CD4-positive, alpha-beta T cell (primary cell): ENCODE measurements at regions not wholly inside any gene's neighbourhood (a gene's known extent, or its start where the extent isn't known, plus 50 kb on each side); places are given as distances from the start of the nearest gene placed in this dataset.

Experiments used
- ATAC-seq: fragments of 200-7000 bp; cut with Tn5 transposase; one replicate; pipeline ENCODE4 v1.10.0; 2022; ENCODE audit warnings: mild to moderate bottlenecking; ENCODE audit not compliant: poor library complexity
- CTCF ChIA-PET: fragments of 350-600 bp; sonication (Branson Sonifier 250); formaldehyde crosslinking; loops from one replicate; lab custom pipeline; 2021; ENCODE audit warnings: antibody characterized with exemption, inconsistent platforms; lab: Charles Lee
- POLR2A ChIA-PET: fragments of 350-600 bp; sonication (Branson Sonifier 250); formaldehyde crosslinking; loops from one replicate; lab custom pipeline; 2021; ENCODE audit warnings: antibody characterized with exemption, inconsistent platforms; lab: Charles Lee
- DNase-seq, 14 experiments: peaks; one replicate each; pipeline ENCODE4 v3.0.0-alpha.2; 2013 to 2020; ENCODE audit warnings: mixed read lengths in 2 of 14
- H3K27ac ChIP-seq, 2 donors: one replicate each; pipeline versions ENCODE4 v1.5.1 to v1.7.0; 2013; ENCODE audit warnings: low read length in 2 of 2, low read depth in 1 of 2, mild to moderate bottlenecking in 1 of 2
- H3K27me3 ChIP-seq, 2 experiments: 1 replicate in 1 of 2; 2 replicates in 1 of 2; pipeline versions ENCODE4 v1.6.1 to v1.7.0; 2013; ENCODE audit warnings: low read length in 2 of 2, control low read depth in 1 of 2, mild to moderate bottlenecking in 1 of 2, moderate library complexity in 1 of 2; ENCODE audit not compliant: insufficient read depth in 2 of 2, control insufficient read depth in 1 of 2
- H3K36me3 ChIP-seq: one replicate; pipeline ENCODE4 v1.6.1; 2013; ENCODE audit warnings: low read length, control low read depth; ENCODE audit not compliant: insufficient read depth
- H3K4me1 ChIP-seq: one replicate; pipeline ENCODE4 v1.6.1; 2013; ENCODE audit warnings: low read length, control low read depth; ENCODE audit not compliant: insufficient read depth
- H3K4me3 ChIP-seq: one replicate; pipeline ENCODE4 v1.5.1; 2013; ENCODE audit warnings: mild to moderate bottlenecking, low read length, moderate library complexity
- H3K9me3 ChIP-seq, 2 experiments: 1 replicate in 1 of 2; 2 replicates in 1 of 2; pipeline versions ENCODE4 v1.6.1 to v1.7.0; 2013; ENCODE audit warnings: low read length in 2 of 2, mild to moderate bottlenecking in 2 of 2, control low read depth in 1 of 2, moderate library complexity in 1 of 2; ENCODE audit not compliant: control insufficient read depth in 1 of 2, insufficient read depth in 1 of 2
- H3K27ac Mint-ChIP-seq: one replicate; pipeline ENCODE4 v1.8.0; 2020; ENCODE audit warnings: mixed read lengths
- H3K27me3 Mint-ChIP-seq: one replicate; pipeline ENCODE4 v1.8.0; 2021; ENCODE audit warnings: mixed read lengths
- H3K36me3 Mint-ChIP-seq: one replicate; pipeline ENCODE4 v1.8.0; 2021; ENCODE audit warnings: low read depth, mixed read lengths
- H3K4me1 Mint-ChIP-seq: one replicate; pipeline ENCODE4 v1.8.0; 2021; ENCODE audit warnings: low read depth, mixed read lengths
- H3K4me3 Mint-ChIP-seq: one replicate; pipeline ENCODE4 v1.8.0; 2020; ENCODE audit warnings: mild to moderate bottlenecking, mixed read lengths
- H3K9me3 Mint-ChIP-seq: one replicate; pipeline ENCODE4 v1.8.0; 2020; ENCODE audit warnings: mixed read lengths
- CTCF ChIP-seq: fragments of 200-600 bp; IDR thresholded peaks from one replicate; pipeline ENCODE4 v1.8.0; 2022; ENCODE audit warnings: antibody characterized with exemption, mild to moderate bottlenecking
- intact Hi-C, 2 experiments: fragments of 100-400 bp; cut with DNase I in 1 of 2; cut with micrococcal nuclease in 1 of 2; formaldehyde crosslinking; loops; one replicate each; pipeline versions ENCODE4 v1.15.1 to v1.9.0; 2023 to 2025; cut with DNase I, micrococcal nuclease

DNA sequence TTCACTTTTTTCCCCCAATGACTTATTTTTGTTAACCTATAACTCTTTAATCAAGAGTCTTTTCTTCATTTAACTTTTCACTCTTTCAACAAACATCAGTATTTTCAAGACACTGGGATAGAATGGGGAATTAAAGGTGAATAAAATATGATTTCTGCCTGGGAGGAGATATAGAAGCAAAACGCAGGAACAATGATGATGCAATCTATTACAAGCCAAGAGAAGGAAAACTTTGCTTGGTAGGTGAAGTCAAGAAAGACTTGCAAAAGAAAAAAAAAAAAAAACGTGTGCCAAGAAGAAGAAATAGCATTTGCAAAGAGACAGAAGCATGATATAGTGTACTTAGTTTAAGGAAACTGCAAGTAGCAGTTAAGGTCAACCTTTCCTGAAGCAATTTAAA is 207.3 kb upstream of the KCNH7 start:
- Mint-ChIP-seq H3K4me1 (no peaks in the 10 kb centered on the region), H3K36me3 (no peaks in the 10 kb centered on the region), H3K4me3 (no peak overlapping the region), H3K9me3 (peaks cover 8% of the 10 kb centered on the region), H3K27me3 (no peaks in the 10 kb centered on the region), H3K27ac (no peak overlapping the region)
- Histone ChIP-seq H3K27me3 (no peaks in the 10 kb centered on the region), H3K4me1 (no peaks in the 10 kb centered on the region), H3K4me3 (no peak overlapping the region), H3K36me3 (no peaks in the 10 kb centered on the region), H3K27ac (no peak overlapping the region), H3K9me3 (no peaks in the 10 kb centered on the region)
- ATAC-seq (no peak), DNase-seq (no peak)
- ChIA-PET CTCF (no interaction called here), POLR2A (no interaction called here)
- intact Hi-C loops: no loop called here
- TF ChIP-seq CTCF: no peak

DNA sequence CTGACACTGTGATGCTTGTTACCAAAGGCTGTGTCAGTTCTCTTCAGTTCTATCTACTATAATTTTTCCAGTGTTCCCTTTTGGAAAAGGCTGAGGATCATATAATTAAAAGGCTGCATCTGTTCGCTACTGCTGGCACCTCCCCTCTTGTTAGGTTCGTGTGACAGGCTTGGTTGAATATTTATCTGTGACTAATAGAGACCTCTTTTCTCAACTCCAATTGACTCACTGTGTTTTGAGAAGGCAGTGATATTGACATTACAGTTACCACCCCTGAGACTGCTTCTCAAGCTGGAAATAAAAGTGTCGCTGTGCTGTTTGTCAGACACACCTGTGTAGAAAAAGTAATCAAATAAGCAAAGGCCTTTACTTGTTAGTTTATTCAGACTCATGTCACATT is 205.5 kb upstream of the KCNH7 start:
- Histone ChIP-seq H3K4me3 (no peak overlapping the region), H3K9me3 (no peaks in the 10 kb centered on the region), H3K27me3 (no peaks in the 10 kb centered on the region), H3K27ac (no peak overlapping the region), H3K36me3 (no peaks in the 10 kb centered on the region), H3K4me1 (no peaks in the 10 kb centered on the region)
- H3K27ac Mint-ChIP-seq: no peak overlapping the region
- H3K27me3 Mint-ChIP-seq: no peaks in the 10 kb centered on the region
- no peak overlapping the region for H3K4me3 Mint-ChIP-seq
- peaks cover 5% of the 10 kb centered on the region for H3K9me3 Mint-ChIP-seq
- no peaks in the 10 kb centered on the region for H3K36me3 Mint-ChIP-seq
- ATAC-seq: no peak
- TF ChIP-seq CTCF: no peak
- POLR2A ChIA-PET: no interaction called here
- CTCF ChIA-PET: no interaction called here
- no peaks in the 10 kb centered on the region for H3K4me1 Mint-ChIP-seq
- DNase-seq: no peak
- intact Hi-C loops: no loop called here

DNA sequence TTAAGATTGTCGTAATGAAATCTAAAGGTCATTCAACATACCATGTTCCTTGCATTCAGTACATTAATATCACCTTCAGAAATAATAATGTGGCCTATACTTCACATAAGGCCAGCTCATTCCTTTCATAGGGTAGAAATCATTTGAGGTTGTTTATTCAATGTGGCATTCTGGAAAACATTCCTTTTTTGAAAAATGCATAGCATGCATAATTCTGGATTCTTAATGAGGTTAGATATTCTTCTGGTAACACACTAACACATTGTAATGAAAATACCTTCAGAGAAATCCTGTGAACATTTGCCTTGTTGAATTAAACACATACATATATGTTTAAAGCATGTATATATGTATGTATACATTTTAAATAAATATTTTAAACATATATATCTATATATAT is 204.6 kb upstream of the KCNH7 start:
- Histone ChIP-seq H3K4me1 (no peaks in the 10 kb centered on the region), H3K27ac (no peak overlapping the region), H3K36me3 (no peaks in the 10 kb centered on the region), H3K9me3 (no peaks in the 10 kb centered on the region), H3K4me3 (no peak overlapping the region), H3K27me3 (no peaks in the 10 kb centered on the region)
- CTCF ChIA-PET: no interaction called here
- H3K27me3 Mint-ChIP-seq: no peaks in the 10 kb centered on the region
- POLR2A ChIA-PET: no interaction called here
- H3K4me3 Mint-ChIP-seq: no peak overlapping the region
- H3K36me3 Mint-ChIP-seq: no peaks in the 10 kb centered on the region
- ATAC-seq (no peak), DNase-seq (no peak)
- H3K27ac Mint-ChIP-seq: no peak overlapping the region
- peaks cover 5% of the 10 kb centered on the region for H3K9me3 Mint-ChIP-seq
- intact Hi-C loops: no loop called here
- no peaks in the 10 kb centered on the region for H3K4me1 Mint-ChIP-seq
- TF ChIP-seq CTCF: no peak
